H1 (cell line): ENCODE measurements at regions not wholly inside any gene's neighbourhood (a gene's known extent, or its start where the extent isn't known, plus 50 kb on each side); places are given as distances from the start of the nearest gene placed in this dataset.

Experiments
- EP300 ChIP-seq, 2 experiments: IDR thresholded peaks; 1 replicate in 1 of 2; 2 replicates in 1 of 2; pipeline ENCODE4 v1.6.1; 2011 to 2012; ENCODE audit warnings: low read depth in 2 of 2, low read length in 2 of 2, mild to moderate bottlenecking in 2 of 2, borderline replicate concordance in 1 of 2, inconsistent platforms in 1 of 2, moderate library complexity in 1 of 2
- POLR2AphosphoS5 ChIP-seq: IDR thresholded peaks from 2 replicates; pipeline ENCODE4 v1.6.1; 2011; ENCODE audit warnings: low read depth, low read length
- TAF1 ChIP-seq: IDR thresholded peaks from 2 replicates; pipeline ENCODE4 v1.6.1; 2011; ENCODE audit warnings: mild to moderate bottlenecking, low read depth, low read length

DNA sequence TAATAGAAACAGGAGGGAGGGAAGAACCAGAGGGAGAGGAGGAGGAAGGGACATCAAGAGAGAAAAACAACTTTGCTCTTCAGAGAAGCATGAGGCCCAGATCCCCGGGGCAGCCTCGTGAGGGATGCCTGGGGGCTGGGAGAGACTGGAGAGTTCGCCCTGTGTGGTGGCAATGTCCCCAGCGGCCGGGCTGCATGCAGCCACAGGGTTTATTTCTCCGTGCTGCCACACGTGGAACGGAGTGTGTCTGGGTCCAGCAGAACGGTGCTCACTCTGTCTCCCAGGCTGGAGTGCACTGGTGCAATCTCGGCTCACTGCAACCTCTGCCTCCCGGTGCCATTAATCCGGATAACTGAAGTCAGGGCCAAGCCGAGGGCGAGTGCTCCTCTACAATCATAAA is 257.7 kb downstream of the ACTR3B start (continued):
- TF ChIP-seq EP300 (IDR thresholded peaks at IDR 0.05; ENCODE audit: borderline replicate concordance in 1 of 2, low read depth in 2 of 2, low read length in 2 of 2) = no peak
- TF ChIP-seq TAF1 = no peak
- no peak for TF ChIP-seq POLR2AphosphoS5
- TF ChIP-seq, all 59 proteins: peak for 0
